ENCODE measurements at regions not wholly inside any gene's neighbourhood (a gene's known extent, or its start where the extent isn't known, plus 50 kb on each side); places are given as distances from the start of the nearest gene placed in this dataset.

GRCh38 chr2:204292439-204292838, 252.8 kb upstream of the PARD3B start:
- DNase-seq (ENCODE audit: extremely low spot score) = no peak
- no peaks in the 10 kb centered on the region for H3K27me3 ChIP-seq
- H3K4me1 ChIP-seq = no peaks in the 10 kb centered on the region
- 91% methylated on average over 4 of the region's 4 CpGs for WGBS
- no peaks in the 10 kb centered on the region for H3K9me3 ChIP-seq
- TF ChIP-seq POLR2AphosphoS5 (IDR thresholded peaks at IDR 0.05) (no peak), POLR2A (IDR thresholded peaks at IDR 0.05; ENCODE audit: low read depth) (no peak)
- TF ChIP-seq, protein P1, sequence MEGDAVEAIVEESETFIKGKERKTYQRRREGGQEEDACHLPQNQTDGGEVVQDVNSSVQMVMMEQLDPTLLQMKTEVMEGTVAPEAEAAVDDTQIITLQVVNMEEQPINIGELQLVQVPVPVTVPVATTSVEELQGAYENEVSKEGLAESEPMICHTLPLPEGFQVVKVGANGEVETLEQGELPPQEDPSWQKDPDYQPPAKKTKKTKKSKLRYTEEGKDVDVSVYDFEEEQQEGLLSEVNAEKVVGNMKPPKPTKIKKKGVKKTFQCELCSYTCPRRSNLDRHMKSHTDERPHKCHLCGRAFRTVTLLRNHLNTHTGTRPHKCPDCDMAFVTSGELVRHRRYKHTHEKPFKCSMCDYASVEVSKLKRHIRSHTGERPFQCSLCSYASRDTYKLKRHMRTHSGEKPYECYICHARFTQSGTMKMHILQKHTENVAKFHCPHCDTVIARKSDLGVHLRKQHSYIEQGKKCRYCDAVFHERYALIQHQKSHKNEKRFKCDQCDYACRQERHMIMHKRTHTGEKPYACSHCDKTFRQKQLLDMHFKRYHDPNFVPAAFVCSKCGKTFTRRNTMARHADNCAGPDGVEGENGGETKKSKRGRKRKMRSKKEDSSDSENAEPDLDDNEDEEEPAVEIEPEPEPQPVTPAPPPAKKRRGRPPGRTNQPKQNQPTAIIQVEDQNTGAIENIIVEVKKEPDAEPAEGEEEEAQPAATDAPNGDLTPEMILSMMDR (IDR thresholded peaks at IDR 0.05) = no peak
- intact Hi-C loops (cut with DNase I) = no loop called here
- H3K36me3 ChIP-seq = no peaks in the 10 kb centered on the region
- H3K4me3 ChIP-seq = no peak overlapping the region
- no peak overlapping the region for H3K27ac ChIP-seq (replicated peaks in 1 of 4)

GRCh38 chr2:204293884-204294747, 251.2 kb upstream of the PARD3B start:
- Histone ChIP-seq H3K4me1 (no peaks in the 10 kb centered on the region), H3K36me3 (no peaks in the 10 kb centered on the region), H3K27me3 (no peaks in the 10 kb centered on the region), H3K9me3 (no peaks in the 10 kb centered on the region), H3K4me3 (no peak overlapping the region), H3K27ac (replicated peaks in 1 of 4) (no peak overlapping the region)
- WGBS = 93% methylated on average over 4 of the region's 4 CpGs
- DNase-seq (ENCODE audit: extremely low spot score) = no peak
- intact Hi-C loops (cut with DNase I) = no loop called here
- TF ChIP-seq, protein P1 (IDR thresholded peaks at IDR 0.05) = no peak
- TF ChIP-seq POLR2AphosphoS5 (IDR thresholded peaks at IDR 0.05) = no peak

DNA sequence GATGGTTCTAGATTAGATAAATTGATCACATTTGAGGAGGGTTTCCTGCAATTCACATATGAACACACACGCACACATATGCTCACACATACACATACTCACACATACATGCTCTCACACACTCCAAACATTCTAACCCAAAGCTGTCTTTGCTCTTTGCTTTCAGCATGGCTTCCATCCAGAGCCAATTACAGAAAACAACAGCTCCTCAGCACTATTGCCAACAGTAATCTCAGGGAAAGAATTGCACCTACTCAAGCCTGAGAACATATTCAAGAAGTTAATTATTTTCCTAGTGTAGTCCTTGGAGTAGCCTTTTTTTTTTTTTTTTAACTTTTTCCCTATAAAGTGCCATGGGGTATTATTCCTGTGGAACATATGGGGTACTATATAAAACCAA, 246.9 kb upstream of the PARD3B start:
- Histone ChIP-seq H3K27ac (replicated peaks in 1 of 4) (no peak overlapping the region), H3K4me1 (no peaks in the 10 kb centered on the region), H3K27me3 (no peaks in the 10 kb centered on the region), H3K9me3 (no peaks in the 10 kb centered on the region), H3K4me3 (no peak overlapping the region), H3K36me3 (no peaks in the 10 kb centered on the region)
- intact Hi-C loops (cut with DNase I) = no loop called here
- WGBS = 96% methylated on average over 1 of the region's 1 CpG
- DNase-seq (ENCODE audit: extremely low spot score) = no peak
- TF ChIP-seq, protein P1 (IDR thresholded peaks at IDR 0.05) = no peak
- TF ChIP-seq POLR2A (IDR thresholded peaks at IDR 0.05; ENCODE audit: low read depth) (no peak), POLR2AphosphoS5 (IDR thresholded peaks at IDR 0.05) (no peak)

- 100% methylated on average over 1 of the region's 1 CpG for WGBS
- DNase-seq (ENCODE audit: extremely low spot score) = no peak
- TF ChIP-seq, protein P1 (IDR thresholded peaks at IDR 0.05) = no peak
- TF ChIP-seq POLR2A (IDR thresholded peaks at IDR 0.05; ENCODE audit: low read depth) = no peak
- TF ChIP-seq EP300 (IDR thresholded peaks at IDR 0.05) = no peak
- no peak for TF ChIP-seq POLR2AphosphoS5 (IDR thresholded peaks at IDR 0.05)
- Histone ChIP-seq H3K4me3 (no peak overlapping the region), H3K27ac (replicated peaks in 1 of 4) (no peak overlapping the region), H3K9me3 (no peaks in the 10 kb centered on the region), H3K4me1 (no peaks in the 10 kb centered on the region), H3K36me3 (no peaks in the 10 kb centered on the region), H3K27me3 (no peaks in the 10 kb centered on the region)
- intact Hi-C loops (cut with DNase I) = no loop called here
Measured at GRCh38 chr2:204299766-204300165, 245.5 kb upstream of the PARD3B start.

- DNase-seq (ENCODE audit: extremely low spot score) = no peak
- Histone ChIP-seq H3K27ac (replicated peaks in 1 of 4) (no peak overlapping the region), H3K4me1 (no peaks in the 10 kb centered on the region), H3K27me3 (no peaks in the 10 kb centered on the region), H3K36me3 (no peaks in the 10 kb centered on the region), H3K9me3 (no peaks in the 10 kb centered on the region), H3K4me3 (no peak overlapping the region)
- TF ChIP-seq, protein P1 (IDR thresholded peaks at IDR 0.05) = no peak
- TF ChIP-seq POLR2AphosphoS5 (IDR thresholded peaks at IDR 0.05) (no peak), POLR2A (IDR thresholded peaks at IDR 0.05; ENCODE audit: low read depth) (no peak), EP300 (IDR thresholded peaks at IDR 0.05) (no peak)
- intact Hi-C loops (cut with DNase I) = no loop called here
- 91% methylated on average over 4 of the region's 4 CpGs for WGBS
Measured at GRCh38 chr2:204306667-204307066, 238.6 kb upstream of the PARD3B start.

All from esophagus muscularis mucosa (tissue), 4 donors.